ENCODE measurements at regions not wholly inside any gene's neighbourhood (a gene's known extent, or its start where the extent isn't known, plus 50 kb on each side); places are given as distances from the start of the nearest gene placed in this dataset.

- DNase-seq (ENCODE audit: extremely low read depth in 1 of 4, low spot score in 3 of 4) (no peak), ATAC-seq (no peak), FAIRE-seq (no peak)
- no TSS peak for BruUV-seq (replicated peaks)
- intact Hi-C loops (cut with micrococcal nuclease) (no loop called here), in situ Hi-C loops (cut with MboI) (no loop called here)
- Histone ChIP-seq H3K4me2 (ENCODE audit: insufficient read depth, low read length) (no peak overlapping the region), H3K4me3 (no peak overlapping the region), H2AFZ (ENCODE audit: low read depth, low read length) (no peak overlapping the region), H3K27me3 (ENCODE audit: control insufficient read depth in 2 of 2, insufficient read depth in 2 of 2, low read length in 2 of 2) (no peaks in the 10 kb centered on the region), H3K36me3 (ENCODE audit: control insufficient read depth, insufficient read depth, low read length) (no peaks in the 10 kb centered on the region), H3K79me2 (ENCODE audit: control insufficient read depth, insufficient read depth, low read length) (no peaks in the 10 kb centered on the region), H3K9me3 (replicated peaks; ENCODE audit: control insufficient read depth, insufficient read depth, low read depth, low read length) (no peaks in the 10 kb centered on the region), H4K20me1 (replicated peaks; ENCODE audit: control insufficient read depth, insufficient read depth, low read length) (no peaks in the 10 kb centered on the region), H3K27ac (ENCODE audit: extremely low read depth, low read depth, low read length) (no peak overlapping the region), H3K4me1 (replicated peaks in 1 of 2; ENCODE audit: control insufficient read depth in 2 of 2, insufficient read depth in 2 of 2, low read length in 2 of 2) (no peaks in the 10 kb centered on the region), H3K9me1 (ENCODE audit: control insufficient read depth, insufficient read depth, low read length) (no peaks in the 10 kb centered on the region), H3K9ac (ENCODE audit: insufficient read depth in 1 of 2, low read depth in 2 of 2, low read length in 2 of 2) (no peak overlapping the region)
- ChIA-PET CTCF (ENCODE audit: low intra/inter-chr PET ratio) (no interaction called here), POLR2A (no interaction called here)
- WGBS (ENCODE audit: insufficient coverage, low coverage, missing lambda C conversion rate): 0% methylated on average over 2 of the region's 2 CpGs
- TF ChIP-seq GTF3C2 (IDR thresholded peaks at IDR 0.05; ENCODE audit: borderline replicate concordance, extremely low read depth, insufficient read length): no peak
- TF ChIP-seq IRF9 (tag; IDR thresholded peaks at IDR 0.05): no peak
- TF ChIP-seq PRMT5 (CRISPR knock-in tag; IDR thresholded peaks at IDR 0.05): no peak
- TF ChIP-seq TAF9B (IDR thresholded peaks at IDR 0.05; ENCODE audit: partially characterized antibody): no peak
- no peak for TF ChIP-seq CUX1 (CRISPR knock-in tag; IDR thresholded peaks at IDR 0.05)
- no peak for TF ChIP-seq ZNF217 (CRISPR knock-in tag; IDR thresholded peaks at IDR 0.05)
- no peak for TF ChIP-seq FUS (optimal IDR thresholded peaks at IDR 0.05; ENCODE audit: low read depth, low read length)
- TF ChIP-seq DDX20 (tag; IDR thresholded peaks at IDR 0.05; ENCODE audit: low read depth): no peak
- no peak for TF ChIP-seq RBM34 (IDR thresholded peaks at IDR 0.05; ENCODE audit: borderline replicate concordance, insufficient read depth, low read length)
- TF ChIP-seq ELK1 (CRISPR knock-in tag; IDR thresholded peaks at IDR 0.05): no peak
- TF ChIP-seq PTBP1 (IDR thresholded peaks at IDR 0.05; ENCODE audit: low read depth, low read length): no peak
- no peak for TF ChIP-seq ZSCAN29 (IDR thresholded peaks at IDR 0.05)
- no peak for TF ChIP-seq PTTG1 (tag; IDR thresholded peaks at IDR 0.05; ENCODE audit: low read depth)
Measured at GRCh38 chr14:53376064-53376463, 222.9 kb upstream of the DDHD1 start.
